ENCODE measurements at regions not wholly inside any gene's neighbourhood (a gene's known extent, or its start where the extent isn't known, plus 50 kb on each side); places are given as distances from the start of the nearest gene placed in this dataset.

- no peak for DNase-seq
Measured at GRCh38 chr5:2222246-2222992, 339.7 kb upstream of the IRX4 start.

DNA sequence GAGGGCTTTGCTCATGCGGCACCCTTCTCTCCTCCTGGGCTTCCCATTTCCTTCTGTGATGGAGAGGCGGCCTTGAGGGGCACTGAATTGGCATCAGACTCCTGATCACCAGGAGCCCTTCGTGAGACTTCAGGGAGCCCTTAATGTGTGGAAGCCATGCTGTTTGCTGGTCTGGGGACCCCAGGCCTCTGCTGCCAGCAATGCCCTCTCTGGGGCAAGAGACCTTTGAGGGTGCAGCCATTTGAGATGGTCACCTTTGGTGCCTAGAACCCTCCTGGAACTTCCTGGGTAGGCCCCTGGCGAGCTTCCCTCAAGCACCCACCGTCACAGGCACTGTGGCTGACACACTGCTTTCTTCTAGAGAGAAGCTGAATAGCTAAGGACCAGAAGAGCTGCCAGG, 338.7 kb upstream of the IRX4 start:
- DNase-seq = no peak

DNA sequence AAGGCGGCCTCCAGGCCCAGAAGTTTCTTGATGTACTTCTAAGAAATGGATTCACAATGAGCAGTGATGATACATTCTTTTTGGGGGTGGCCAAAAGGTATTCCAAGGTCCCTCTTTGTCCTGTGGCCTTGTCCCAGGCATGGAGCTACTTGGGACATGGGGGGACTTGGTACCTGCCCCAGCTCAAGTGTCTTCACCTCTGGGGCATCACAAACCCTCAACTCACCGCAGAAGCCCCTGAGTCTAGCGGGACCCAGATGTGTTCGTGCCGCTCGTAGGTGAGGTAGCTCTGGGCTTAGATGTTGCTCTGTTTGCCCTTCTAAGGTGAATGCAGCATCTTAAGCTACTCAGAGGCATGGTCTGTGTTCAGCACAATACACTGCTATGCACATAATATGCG, 338.0 kb upstream of the IRX4 start:
- no peak for DNase-seq

DNA sequence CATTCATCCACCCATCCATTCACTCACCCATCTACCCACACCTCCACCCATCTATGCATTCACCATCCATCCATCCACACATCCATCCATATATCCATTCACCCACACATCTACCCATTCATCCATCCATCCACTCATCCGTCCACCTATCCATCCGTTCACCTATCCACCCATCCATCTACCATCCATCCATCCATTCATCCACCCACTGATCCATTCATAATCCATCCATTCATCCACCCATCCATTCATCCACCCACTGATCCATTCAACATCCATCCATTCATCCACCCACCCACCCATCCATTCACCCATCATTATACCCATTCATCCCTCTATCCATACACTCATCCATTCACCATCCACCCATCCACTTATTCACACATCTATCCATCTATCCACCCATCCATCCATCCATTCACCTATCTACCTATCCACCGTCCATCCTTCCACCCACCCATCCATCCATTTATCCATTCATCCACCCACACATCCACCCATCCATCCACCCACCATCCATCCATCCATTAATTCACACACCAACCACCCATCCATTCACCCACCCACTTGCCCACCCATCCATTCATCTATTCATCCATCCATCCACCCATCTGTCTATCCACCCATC, 336.5 kb upstream of the IRX4 start:
- no peak for DNase-seq

- no peak for DNase-seq
Measured at GRCh38 chr5:2217219-2217618, 334.5 kb upstream of the IRX4 start.

DNA sequence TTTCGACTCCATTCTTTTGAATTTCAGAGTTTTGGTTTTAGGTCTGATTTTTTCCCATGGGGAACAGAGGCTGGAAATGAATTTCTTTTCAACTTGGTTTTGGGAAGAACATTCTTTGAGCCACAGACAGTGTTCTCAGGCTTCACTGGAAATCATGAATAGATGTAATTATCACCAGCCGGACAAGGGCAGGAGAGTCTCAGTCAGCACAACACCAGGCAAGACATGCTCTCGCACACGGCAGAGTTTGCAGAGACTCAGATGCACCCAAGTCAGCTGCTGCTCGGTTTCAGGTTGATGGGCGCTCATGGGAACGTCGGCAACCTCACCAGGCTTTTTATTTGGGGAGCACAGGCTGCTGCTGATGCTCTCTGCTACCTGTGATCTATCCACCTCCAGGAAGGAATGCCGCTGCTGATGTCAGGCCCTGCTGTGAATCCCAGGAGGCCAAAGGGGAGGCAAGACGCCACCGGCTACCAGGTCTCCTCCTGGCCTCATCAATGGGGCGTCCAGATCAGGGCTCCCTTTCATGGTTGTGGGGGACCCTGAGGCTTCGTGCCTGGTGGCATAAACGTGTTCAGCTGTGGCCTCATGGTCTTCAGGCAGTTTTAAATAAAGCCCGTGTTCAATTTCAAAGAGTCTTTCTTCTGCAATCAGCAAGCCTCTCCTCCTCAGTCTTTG, 332.3 kb upstream of the IRX4 start:
- DNase-seq = no peak

DNA sequence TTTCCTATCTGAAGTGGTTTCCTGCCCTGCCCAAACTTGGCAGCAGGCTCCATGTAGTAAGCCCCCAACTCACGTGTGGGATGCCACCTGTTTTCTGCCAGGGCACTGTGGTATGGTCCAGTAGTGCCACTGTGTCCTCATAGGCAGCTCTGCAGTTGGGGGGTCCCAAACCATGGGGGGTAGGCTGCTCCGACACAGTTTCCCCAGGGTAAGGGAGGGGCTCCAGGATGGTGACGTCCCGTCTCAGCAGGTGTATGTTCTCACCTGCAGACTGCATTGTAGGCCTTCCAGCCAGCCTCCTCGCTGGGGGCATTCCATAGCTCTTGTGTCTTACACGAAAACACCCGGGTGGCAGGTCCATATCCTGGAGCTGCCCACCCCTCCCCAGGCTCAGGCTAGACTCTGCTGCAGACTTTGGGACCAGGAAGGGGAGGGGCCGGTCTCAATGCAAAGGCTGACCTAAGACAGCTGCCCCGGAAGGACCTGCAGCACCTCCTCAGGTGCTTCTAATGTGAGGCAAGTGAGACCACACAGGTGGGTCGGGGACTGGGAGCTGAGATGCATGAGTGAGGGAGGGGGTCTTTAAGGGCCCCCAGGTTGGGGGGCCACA, 330.5 kb upstream of the IRX4 start:
- no peak for DNase-seq

GRCh38 chr5:2212481-2212880, 329.8 kb upstream of the IRX4 start:
- no peak for DNase-seq

- no peak for DNase-seq
Measured at GRCh38 chr5:2208239-2208544, 325.5 kb upstream of the IRX4 start.

GRCh38 chr5:2207416-2208238, 324.9 kb upstream of the IRX4 start:
- no peak for DNase-seq

DNA sequence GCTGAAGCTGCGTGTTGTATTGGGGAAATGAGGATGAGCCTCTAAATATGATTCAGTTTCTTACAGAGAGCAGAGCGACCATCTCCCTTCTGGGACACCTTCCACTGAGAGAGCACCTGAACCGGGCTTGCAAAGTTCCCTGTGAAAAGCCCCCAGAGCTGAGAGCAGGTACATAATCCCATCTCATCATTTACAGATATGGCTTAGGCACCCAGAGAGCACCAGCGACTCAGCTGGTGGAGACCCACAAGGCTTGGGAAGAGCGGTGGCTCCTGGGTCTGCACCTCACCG, 324.3 kb upstream of the IRX4 start:
- DNase-seq = no peak

GRCh38 chr5:2206293-2207108, 323.8 kb upstream of the IRX4 start:
- no peak for DNase-seq

DNA sequence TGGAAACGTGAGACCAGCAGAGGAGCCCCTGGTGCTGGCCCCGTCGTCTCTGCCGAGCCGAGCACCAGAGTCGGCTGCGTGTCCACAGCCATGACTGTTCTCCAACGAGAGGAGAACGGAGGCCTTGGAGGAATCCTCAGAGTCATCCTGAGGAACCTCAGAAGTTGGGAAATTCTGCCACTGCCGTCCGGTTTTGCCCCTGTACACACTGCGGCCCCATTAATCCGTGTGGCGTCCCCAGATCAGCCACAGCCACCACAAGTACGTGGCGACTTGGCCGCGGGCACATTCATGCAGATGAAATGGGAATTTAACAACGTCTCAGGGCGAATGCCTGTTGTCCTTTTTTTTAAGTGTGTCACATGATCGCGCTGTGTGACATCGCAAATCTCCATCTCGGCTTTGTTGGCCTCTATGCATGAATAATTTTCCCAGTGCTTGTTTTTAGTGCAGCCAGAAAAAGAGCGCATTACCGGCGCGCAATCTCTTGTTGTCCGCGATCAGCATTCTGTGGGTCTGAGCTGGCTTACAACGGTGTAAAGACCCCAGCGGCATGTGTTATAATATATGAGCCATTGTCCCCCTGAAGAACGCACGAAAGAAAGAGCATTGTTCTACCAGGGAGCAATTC, 323.0 kb upstream of the IRX4 start:
- no peak for DNase-seq

DNA sequence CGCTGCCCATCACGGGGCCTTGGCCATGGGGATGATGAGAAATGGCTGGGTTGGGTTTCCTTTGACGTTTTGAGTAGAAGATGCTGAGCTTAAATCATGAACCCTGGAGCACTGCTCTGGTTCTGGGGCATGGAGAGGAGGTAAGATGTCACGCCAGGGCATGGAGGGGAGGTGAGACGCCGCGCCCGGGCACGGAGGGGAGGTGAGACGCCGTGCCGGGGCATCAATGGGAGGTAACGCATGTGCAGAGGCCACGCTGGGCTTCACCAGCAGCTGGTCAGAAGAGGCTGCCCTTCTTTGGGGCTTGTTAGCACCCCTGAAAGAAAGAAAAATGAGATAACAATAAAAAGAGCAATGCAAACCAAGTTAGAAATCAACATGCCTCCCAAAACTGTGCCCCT, 322.5 kb upstream of the IRX4 start:
- DNase-seq = no peak

- no peak for DNase-seq
Measured at GRCh38 chr5:2204366-2205184, 321.9 kb upstream of the IRX4 start.

GRCh38 chr5:2203774-2204173, 321.0 kb upstream of the IRX4 start:
- no peak for DNase-seq

- no peak for DNase-seq
Measured at GRCh38 chr5:2201832-2202231, 319.1 kb upstream of the IRX4 start.

DNA sequence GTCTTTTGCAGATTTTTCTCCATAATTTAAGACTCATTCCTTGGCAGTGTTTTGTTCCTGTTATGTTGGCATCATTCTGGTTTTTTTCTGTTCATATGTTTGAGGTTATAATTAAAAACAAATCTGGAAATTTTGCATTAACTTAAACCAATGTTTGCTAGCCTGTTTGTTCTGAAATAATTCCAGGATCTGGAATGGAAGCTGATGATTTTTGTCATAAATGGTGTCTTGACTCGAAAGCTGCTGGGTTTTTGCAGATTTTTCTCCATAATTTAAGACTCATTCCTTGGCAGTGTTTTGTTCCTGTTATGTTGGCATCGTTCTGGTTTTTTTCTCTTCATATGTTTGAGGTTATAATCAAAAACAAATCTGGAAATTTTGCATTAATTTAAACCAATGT, 318.7 kb upstream of the IRX4 start:
- no peak for DNase-seq

GRCh38 chr5:2201011-2201410, 318.3 kb upstream of the IRX4 start:
- DNase-seq = no peak

DNA sequence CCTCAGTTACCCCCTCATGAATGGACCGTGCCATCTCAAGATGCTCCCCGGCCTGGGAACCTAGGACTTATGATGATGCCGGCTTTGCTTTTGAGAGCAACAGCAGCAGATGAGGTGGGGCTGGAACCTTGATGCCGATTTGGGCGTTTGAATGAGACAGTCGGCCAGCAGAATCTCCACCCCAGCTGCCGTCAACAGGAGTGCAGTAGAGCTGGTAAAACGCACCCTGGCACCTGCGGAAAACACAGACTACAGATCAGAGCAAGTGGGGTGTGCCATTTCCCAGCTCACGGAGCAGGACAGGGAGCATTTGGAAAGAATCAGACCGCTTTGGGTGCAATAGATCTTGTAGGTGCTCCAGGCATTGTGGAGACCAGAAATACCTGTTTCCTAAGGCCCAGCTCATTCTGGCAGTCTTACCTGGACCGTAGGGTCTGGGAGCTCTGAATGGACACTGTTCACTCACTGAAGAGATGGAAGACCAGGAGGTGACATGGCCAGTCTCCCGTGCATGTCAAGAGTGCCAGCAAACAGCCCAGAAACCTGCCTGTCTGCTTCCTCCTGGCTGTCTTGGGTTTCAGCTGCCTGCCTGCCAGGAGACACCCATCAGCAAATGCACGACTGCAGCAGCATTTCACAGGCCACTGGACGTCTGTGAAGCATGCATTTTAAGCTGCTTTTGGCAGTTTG, 317.7 kb upstream of the IRX4 start:
- DNase-seq = no peak

DNA sequence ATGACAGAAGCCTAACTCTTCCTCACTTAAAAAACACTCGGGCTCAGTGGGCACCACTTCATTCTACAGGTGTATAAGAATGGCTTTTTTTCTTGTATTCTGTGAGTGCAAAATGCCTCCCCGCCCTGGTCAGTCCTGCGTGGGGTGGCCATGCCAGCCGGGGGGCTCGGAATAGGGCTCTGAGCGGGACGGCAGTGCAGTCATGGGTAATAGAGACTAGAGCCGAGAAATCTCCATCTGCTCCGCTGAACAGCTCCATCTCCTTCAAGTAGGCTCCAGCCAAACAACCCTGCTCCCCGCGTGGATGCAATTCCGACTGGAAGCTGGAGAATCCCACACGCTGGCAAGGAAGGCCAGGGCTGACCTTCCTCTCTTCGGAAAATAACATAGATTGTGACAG, 317.0 kb upstream of the IRX4 start:
- DNase-seq = no peak
